NCI-H226 (cell line): ENCODE measurements at regions not wholly inside any gene's neighbourhood (a gene's known extent, or its start where the extent isn't known, plus 50 kb on each side); places are given as distances from the start of the nearest gene placed in this dataset.

ENCODE experiments used
- DNase-seq: peaks from one replicate; pipeline ENCODE4 v3.0.0-alpha.2; 2015

GRCh38 chr3:16079519-16079918 lies 95.0 kb upstream of the GALNT15 start:
- DNase-seq, result peak; percentile 52

- DNase-seq, result no peak
Observed at GRCh38 chr3:16081661-16082060, 92.8 kb upstream of the GALNT15 start.

GRCh38 chr3:16084887-16085286 lies 89.6 kb upstream of the GALNT15 start:
- DNase-seq, result peak; percentile 91

GRCh38 chr3:16085410-16085809 lies 89.1 kb upstream of the GALNT15 start:
- no peak for DNase-seq

- DNase-seq, result no peak
Observed at GRCh38 chr3:16085884-16086608, 88.4 kb upstream of the GALNT15 start.

GRCh38 chr3:16086690-16087089 lies 87.8 kb upstream of the GALNT15 start:
- no peak for DNase-seq

- DNase-seq, result no peak
Observed at GRCh38 chr3:16088496-16088895, 86.0 kb upstream of the GALNT15 start.

GRCh38 chr3:16089521-16089920 lies 85.0 kb upstream of the GALNT15 start:
- no peak for DNase-seq

- peak; percentile 92 for DNase-seq
Observed at GRCh38 chr3:16090024-16090423, 84.5 kb upstream of the GALNT15 start.

GRCh38 chr3:16090706-16091105 lies 83.8 kb upstream of the GALNT15 start:
- DNase-seq, result no peak

- DNase-seq, result no peak
Observed at GRCh38 chr3:16092923-16093322, 81.6 kb upstream of the GALNT15 start.

- peak; percentile 91 for DNase-seq
Observed at GRCh38 chr3:16101295-16102186, 72.9 kb upstream of the GALNT15 start.

- no peak for DNase-seq
Observed at GRCh38 chr3:16102187-16102561, 72.3 kb upstream of the GALNT15 start.

GRCh38 chr3:16102905-16103364 lies 71.5 kb upstream of the GALNT15 start:
- DNase-seq, result peak; percentile 87

GRCh38 chr3:16103472-16103871 lies 71.0 kb upstream of the GALNT15 start:
- DNase-seq, result peak; percentile 82

GRCh38 chr3:16104156-16104555 lies 70.3 kb upstream of the GALNT15 start:
- DNase-seq, result no peak

GRCh38 chr3:16106050-16106449 lies 68.4 kb upstream of the GALNT15 start:
- no peak for DNase-seq

- no peak for DNase-seq
Observed at GRCh38 chr3:16108424-16108823, 66.1 kb upstream of the GALNT15 start.

- no peak for DNase-seq
Observed at GRCh38 chr3:16109929-16110328, 64.6 kb upstream of the GALNT15 start.

GRCh38 chr3:16112910-16113504 lies 61.5 kb upstream of the GALNT15 start:
- peak; percentile 72 for DNase-seq

GRCh38 chr3:16113704-16114103 lies 60.8 kb upstream of the GALNT15 start:
- DNase-seq, result peak; percentile 65

GRCh38 chr3:16114429-16114828 lies 60.1 kb upstream of the GALNT15 start:
- no peak for DNase-seq

- DNase-seq, result no peak
Observed at GRCh38 chr3:16114930-16115329, 59.5 kb upstream of the GALNT15 start.

- DNase-seq, result no peak
Observed at GRCh38 chr3:16118396-16118795, 56.1 kb upstream of the GALNT15 start.
